SIG-M5 treated with dmso at 0.1 percent for 504 hours (cell line): ENCODE measurements at regions not wholly inside any gene's neighbourhood (a gene's known extent, or its start where the extent isn't known, plus 50 kb on each side); places are given as distances from the start of the nearest gene placed in this dataset.
A peak's percentile ranks its signal among the peaks of the same experiment; 100 is the strongest.
"Not testable (repeated sequence)": the region's sequence is repeated elsewhere in the genome, so short reads cannot be mapped to it uniquely, and the experiment has no call there.

Source experiments
- DNase-seq: peaks from one replicate; lab custom pipeline; 2025; ENCODE audit not compliant: unreplicated experiment; lab: John Stamatoyannopoulos, UW

GRCh38 chr9:111744363-111744762 is 50.4 kb downstream of the SHOC1 start:
- DNase-seq = no peak

GRCh38 chr9:111743275-111743674 is 51.5 kb downstream of the SHOC1 start:
- peak; percentile 22 for DNase-seq

GRCh38 chr9:111740739-111741138 is 54.0 kb downstream of the SHOC1 start:
- no peak for DNase-seq

GRCh38 chr9:111736714-111737113 is 58.0 kb downstream of the SHOC1 start:
- no peak for DNase-seq

GRCh38 chr9:111735344-111735743 is 59.4 kb downstream of the SHOC1 start:
- not testable (repeated sequence) for DNase-seq

GRCh38 chr9:111731928-111732327 is 62.8 kb downstream of the SHOC1 start:
- DNase-seq = no peak

GRCh38 chr9:111730937-111731567 is 63.7 kb downstream of the SHOC1 start:
- DNase-seq = peak; percentile 13

- peak; percentile 68 for DNase-seq
These were observed 65.9 kb downstream of the SHOC1 start for GRCh38 chr9:111728617-111729366.

- DNase-seq = peak; percentile 10
These were observed 66.6 kb downstream of the SHOC1 start for GRCh38 chr9:111728143-111728542.

- DNase-seq = no peak
These were observed 65.5 kb downstream of the GNG10 start for GRCh38 chr9:111726949-111727348.

GRCh38 chr9:111720174-111720573 is 58.8 kb downstream of the GNG10 start:
- DNase-seq = no peak
